HG02610 (cell line): ENCODE measurements at regions not wholly inside any gene's neighbourhood (a gene's known extent, or its start where the extent isn't known, plus 50 kb on each side); places are given as distances from the start of the nearest gene placed in this dataset.
"Not testable (repeated sequence)": the region's sequence is repeated elsewhere in the genome, so short reads cannot be mapped to it uniquely, and the experiment has no call there.

Source experiments
- ATAC-seq: cut with Tn5 transposase; IDR thresholded peaks from one replicate; pipeline ENCODE4 v1.9.1; 2021; ENCODE audit warnings: mild to moderate bottlenecking, moderate library complexity; ENCODE audit not compliant: unreplicated experiment

DNA sequence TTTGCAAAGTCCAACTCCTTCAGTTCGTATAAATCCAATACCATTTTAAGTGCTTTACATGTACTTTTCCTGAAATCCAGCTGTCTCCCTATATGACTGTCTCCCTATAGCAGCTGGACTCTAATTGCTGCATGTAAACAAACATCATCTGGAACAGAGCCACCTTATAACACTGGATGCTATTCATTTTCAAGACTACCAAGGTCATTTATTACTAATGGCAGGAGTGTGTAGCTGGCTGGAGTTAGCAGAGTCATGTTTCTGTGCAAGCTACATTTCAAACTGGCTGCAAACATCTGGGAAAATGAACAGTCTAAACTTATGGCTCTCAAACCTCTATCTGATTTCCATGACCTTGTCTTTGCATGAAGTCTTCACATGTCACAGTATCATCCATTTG is 575.2 kb downstream of the PIK3C3 start:
- no peak for ATAC-seq

DNA sequence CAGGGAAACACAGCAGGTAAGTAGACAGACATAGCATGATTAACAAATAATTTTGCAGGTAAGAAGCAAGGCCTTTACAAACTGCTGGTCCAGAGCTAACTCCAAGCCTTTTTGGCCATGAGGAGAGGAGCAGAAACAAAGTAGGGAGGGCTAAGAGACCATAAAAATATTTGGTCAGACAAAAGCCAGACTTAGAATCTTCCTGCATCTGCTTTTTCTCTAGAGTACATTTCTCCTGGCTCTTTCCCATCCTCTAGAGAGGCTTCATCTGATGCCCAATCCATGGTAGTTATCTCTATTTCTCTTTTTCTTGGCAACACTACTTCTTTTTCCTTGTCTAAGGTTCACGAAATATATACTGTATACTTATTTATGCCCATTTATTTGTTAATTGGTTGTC is 577.1 kb downstream of the PIK3C3 start:
- no peak for ATAC-seq

DNA sequence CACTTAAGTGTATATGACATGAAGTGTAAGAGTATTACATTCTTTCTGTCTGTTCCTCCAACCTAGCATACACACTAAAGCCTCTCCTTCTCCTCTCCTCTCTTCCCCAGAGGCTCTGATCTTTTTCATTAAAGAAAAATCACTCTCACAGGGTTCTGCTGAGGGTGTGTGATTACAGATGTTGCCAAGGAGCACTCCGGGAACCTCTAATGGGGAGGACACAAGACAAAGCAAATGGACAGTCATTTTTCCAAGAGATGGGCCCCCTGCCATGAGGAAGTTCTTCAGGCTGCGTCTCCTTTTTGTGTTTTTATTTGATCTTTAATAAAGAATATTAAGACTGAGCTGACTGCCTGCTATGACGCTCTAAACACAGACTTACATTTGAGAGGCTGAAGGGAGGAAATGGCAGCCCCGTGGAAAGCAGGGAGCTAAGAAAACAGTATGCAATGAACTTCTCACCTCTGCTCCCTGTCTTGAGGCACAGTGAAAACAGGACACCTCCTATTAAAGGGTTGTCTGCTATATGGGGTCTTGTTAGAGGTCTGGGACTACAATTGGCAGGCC is 578.1 kb downstream of the PIK3C3 start:
- ATAC-seq = no peak

DNA sequence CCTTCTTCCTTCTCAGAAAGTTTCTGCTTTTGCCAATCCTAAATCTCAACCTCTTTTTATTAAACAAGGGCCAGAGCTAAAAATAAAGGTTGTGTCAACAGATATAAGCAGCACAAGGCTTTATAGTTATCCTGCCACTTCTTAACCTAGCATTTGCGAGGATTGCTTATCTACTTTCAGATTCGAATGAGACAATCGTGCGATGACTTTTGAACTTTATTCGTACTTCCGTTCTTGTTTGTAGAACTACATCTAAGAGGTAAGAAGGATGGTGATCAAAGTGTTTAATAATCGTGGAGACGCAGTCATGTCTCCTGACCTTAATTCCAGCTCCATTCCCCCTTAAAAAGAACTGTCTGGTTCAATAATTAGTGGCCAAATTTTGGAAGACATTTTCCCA is 578.6 kb downstream of the PIK3C3 start:
- ATAC-seq = no peak

DNA sequence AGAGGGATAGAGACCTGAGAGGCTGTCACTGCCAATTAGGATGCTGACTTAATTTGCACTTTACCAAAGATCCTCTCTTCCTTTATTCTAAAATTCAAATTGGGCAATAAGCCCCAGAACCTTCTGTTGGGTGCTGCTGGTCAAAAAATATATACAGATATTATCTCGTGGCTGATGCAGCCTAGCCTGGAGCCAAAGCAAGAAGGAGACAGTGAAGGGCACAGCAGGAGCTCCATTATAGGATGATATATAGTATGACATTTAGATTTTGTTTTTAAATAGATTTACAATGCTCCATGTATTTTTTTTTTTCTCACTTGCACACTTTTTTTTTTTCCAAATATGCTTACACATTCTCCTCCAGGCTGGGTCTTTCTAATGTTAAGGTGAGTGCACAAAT is 579.3 kb downstream of the PIK3C3 start:
- ATAC-seq = no peak

DNA sequence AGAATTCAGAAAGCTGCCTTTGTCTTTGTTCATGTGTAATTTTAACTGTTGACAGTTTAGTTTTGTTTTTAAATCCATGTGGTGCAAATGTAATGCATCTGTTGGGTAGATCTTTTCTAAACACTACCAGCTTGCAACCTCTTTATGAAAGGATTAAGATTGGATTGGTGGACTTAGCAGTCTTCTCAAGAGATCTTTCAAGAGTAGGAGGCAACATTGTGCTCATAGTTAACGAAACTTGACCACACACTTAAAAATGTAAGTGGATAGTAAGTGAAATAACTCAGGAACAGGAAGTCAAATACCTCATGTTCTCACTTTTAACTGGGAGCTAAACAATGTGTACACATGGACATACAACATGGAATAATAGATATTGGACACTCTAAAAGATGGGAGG is 579.0 kb downstream of the RIT2 start:
- no peak for ATAC-seq

DNA sequence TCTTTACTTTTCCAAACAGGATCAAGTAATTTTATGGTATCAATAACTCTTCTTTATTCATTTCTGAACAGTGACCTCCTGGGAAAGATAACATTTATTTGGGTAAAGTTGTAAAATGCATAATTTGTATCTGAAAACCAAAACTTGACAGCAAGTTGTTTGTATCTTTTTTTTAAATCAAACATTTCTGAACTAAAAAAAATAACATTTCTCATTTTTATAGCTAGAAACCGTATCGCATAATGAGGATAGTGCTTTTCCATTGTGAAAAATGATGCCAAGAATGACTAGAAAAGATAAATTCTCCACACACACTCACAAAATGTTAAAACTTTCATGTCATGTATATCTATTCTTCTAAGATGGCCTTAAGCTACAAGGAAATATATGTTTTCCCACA is 578.2 kb downstream of the RIT2 start:
- no peak for ATAC-seq

DNA sequence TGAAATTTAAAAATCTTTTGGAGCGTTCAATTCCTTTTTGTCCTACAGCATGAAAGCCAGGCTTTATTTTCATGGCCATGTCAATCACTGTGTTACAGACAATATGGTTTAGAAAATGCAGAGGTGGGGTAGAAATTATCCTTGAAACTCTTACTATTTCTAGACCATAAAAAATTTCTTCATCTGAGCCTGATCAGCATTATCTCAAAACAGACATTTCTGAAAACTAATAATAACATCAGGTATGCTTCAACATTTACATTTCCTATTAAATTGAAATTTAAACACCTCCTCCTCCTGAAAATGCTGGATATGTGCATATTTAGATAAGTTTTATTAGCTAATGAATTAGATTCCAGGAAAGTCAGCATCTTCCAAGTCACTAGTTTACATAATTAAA is 570.6 kb downstream of the RIT2 start:
- no peak for ATAC-seq

DNA sequence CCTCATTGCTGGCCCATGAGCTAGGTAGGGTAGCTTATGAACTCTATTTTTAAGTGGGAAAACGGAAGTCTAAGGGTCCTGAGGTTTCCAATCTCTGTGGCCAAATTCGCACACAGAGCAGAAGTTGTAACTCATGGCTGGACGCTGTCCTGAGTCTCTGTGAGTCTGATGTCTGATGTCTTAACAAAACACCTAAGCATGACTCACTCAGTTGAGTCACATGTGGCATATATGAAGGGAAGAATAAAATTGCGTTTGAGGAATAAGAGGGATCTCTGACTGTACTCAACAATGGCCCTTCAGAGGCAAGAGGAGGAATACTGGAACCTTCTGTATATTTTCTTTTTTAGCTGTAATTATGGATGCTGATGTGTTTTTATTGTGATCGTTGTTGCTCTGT is 569.7 kb downstream of the RIT2 start:
- no peak for ATAC-seq

DNA sequence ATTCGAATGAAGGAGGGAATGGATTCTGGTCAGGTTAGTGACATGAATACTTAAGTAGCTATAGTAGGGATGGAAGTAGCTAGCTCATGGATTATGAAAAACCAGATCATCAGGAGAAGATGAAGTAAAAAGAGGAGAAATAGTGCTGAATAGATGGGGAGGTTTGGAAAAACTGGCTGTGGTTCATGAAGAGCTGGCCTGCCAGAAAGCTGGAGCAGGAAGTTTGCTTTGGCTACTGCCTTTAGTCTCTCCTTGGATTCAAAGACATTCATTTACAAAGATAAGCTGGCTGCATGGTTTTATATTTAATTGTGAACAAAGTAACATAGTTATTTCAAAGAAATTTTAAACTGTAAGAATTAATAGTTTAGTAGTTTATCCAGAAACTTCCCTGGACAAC is 567.0 kb downstream of the RIT2 start:
- no peak for ATAC-seq

DNA sequence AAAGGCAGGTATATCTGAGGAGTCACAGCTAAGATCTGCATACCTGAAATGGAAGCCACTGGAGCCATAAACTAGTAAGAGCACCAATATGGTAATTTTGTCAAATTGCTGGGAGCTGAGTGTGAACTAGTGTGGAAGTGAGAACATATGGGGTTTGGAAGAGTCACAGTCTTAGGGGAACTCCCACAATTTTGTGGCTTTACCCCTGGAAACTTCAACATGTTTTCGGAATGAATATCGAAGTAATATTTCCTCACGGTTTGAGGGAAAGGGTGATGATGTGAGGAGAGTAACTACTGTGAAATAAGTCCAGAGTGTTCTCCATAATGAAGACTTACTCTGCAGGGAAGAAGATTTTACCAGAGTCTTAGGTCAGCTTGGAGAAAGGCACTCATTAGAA is 565.9 kb downstream of the RIT2 start:
- no peak for ATAC-seq

DNA sequence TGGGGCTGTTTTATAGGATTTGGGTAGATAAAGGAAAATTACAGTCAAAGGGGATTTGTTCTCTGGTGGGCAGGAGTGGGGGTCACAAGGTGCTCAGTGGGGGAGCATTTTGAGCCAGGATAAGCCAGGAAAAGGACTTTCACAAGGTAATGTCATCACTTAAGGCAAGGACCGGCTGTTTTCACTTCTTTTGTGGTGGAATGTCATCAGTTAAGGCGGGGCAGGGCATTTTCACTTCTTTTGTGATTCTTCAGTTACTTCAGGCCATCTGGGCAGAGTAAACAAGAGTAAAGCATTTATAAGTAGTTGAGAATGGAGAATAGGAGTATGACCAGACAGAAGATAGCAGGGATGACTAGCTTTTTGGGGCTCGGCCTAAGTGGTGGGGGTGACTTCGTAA is 562.9 kb downstream of the RIT2 start:
- ATAC-seq = not testable (repeated sequence)

DNA sequence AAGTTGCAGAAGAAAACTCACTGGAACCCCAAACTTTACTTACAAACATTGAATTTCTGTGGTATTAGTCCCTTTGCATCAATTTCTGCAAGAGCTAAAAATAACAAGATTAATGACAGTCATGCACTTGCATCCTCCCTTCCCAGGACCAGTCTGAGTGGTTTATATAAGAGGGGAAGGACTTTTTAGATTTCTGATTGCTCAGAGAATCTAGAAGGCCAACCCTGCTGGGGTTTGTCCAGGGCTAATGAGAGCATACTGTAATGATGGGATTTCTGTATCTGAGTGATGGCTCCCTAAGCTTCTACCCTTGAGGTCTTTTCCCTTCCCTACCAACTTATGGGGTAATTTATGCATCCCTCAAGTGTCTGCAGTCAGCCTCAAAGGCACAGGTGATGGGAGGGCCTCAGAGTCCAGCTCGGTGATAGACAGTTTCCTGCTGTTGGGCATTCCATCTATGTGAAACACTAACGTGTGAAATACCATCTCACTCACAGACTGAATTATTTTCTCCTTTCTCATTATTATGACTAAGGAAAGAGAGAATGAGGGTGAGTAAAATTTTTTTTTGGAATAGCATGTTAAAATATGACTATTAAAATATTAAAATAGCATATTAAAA is 556.3 kb downstream of the RIT2 start:
- no peak for ATAC-seq

DNA sequence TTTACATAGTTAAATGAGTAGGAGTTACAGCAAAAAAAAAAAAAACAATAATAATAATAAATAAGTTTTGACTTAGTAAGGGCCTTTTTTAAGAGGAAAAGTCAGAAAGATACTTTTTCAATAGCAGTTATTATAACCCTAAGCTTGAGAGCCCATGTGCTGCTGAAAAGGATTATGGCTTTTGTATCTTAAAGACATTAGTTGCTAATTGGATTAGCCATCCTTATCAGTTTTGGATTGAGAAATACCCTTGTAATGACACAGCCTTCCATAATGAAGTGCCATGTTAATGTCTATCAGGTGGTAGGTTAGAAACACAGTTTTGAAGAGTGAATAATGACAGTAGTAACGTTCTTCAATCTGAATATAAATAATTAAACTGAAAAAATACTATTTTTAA is 554.0 kb downstream of the RIT2 start:
- no peak for ATAC-seq

DNA sequence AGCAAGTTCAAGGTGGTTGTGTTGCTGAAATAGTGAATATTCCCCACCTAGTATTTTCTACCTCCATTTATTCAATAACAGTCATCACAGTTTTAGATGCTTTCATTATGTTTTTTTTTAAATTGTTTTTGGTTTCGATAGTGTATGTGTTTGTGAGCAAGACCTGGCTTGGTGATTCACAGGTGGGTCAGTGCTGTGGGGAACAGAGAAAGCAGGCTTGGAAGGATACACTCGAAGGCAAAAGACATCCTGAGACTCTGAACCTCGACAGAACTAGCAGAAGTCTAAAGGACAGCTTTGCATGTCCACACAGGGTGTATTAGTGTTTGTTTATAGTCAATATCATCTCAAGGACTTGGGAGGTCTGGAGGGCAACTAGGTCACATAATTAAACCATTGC is 551.5 kb downstream of the RIT2 start:
- no peak for ATAC-seq

DNA sequence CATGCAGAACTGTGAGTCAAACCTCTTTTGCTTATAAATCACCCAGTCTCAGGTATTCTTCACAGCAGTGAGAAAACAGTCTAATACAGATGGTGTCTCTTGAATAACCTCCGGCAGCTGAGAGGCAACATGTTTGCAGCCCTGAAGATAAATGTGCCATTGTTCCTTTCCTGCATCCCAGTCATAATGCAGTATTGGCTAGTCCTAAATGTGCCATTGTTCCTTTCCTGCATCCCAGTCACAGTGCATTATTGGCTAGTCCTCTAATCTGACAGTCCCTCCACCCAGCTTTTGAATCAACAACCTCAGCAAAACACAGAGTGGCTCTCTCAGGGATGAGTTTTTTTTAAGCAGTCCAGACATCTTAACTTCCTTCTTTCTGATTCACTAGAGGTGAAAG is 550.7 kb downstream of the RIT2 start:
- ATAC-seq = no peak

DNA sequence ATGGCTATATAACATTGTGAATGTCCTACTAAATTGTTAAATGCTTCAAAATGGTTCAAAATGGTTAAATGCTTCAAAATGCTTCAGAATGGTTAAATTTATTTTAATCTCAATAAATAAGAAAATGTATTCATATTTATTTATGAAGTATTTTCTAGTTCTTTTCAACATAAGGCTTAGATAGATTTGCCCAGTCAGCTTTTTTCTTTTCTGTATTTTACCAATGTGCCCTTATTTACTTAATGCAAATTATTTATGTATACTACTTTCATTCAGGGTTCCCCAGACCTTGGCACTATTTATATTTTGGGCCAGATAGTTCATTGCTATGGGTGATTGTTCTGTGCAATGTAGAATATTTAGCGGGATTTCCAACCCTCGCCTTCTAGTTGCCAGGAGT is 546.7 kb downstream of the RIT2 start:
- ATAC-seq = no peak

DNA sequence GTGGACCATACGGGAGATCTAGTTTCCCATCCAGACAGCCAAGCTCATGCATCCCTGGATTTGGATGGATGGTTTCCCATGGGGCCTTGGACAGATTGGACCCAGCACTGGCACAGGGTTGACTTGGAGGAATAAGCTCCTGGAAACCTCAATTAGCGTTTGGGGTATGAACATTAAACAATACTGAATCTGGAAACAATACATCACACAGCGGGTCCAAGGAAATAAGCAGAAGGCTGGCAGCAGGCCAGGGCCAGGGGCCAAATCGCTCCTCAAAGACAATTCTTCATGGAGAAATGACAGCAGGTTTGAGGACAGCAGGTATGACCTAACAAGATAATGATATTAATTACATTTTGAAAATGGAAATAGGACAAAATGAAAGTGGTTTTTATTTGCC is 540.6 kb downstream of the RIT2 start:
- no peak for ATAC-seq

DNA sequence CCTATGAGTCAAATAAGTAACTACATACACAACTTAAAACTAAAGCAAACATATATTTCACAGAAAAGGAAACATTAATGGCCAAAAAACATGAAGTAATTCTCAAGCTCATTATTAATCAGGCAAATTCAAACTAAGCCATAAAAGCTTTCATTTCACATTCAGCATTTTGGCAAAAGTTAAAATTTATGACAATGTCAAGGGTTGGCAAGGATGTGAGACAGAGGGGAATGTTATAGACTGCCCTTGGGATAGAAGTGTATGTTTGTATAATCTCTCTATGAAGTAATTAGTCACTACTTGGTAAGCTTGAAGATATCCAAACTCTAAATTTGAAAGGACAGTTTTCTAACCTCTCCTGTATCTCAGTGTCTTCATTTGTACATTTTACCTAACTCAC is 539.4 kb downstream of the RIT2 start:
- ATAC-seq = no peak

DNA sequence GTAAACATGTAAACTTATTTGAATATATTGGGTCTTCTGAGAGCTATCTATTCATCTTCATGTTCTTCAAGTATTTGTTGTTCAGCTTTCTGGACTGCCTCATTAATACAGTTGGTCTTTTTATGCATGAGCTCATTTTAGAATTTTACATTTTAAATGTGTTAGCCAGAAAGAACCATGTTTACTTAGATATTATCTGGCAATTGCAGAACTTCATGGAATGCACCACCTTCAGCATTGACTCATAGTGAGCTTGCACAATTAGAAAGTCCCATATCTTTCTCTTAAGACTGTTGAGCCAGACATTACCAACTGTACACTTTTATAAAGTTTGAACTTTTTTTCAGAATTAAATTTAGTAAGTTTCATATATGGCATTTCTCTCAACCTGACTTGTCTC is 536.7 kb downstream of the RIT2 start:
- no peak for ATAC-seq

DNA sequence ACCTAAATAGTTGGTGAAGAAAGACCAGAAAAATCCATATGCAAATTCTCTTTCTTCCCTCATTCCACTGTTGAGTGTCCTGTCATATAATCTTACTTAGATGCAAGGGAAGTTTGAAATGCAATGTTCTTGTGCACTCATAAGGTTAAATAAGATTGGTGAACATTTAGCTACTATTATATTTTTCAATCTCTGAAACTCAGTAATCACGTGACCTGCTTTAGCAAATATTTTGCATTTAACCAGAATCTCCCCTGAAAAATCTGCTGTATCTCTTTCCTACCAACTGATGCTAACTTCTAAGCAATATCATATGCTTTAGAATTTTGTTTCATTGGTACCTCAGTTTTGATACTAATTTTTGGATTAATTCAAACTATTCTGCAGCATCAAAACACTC is 533.2 kb downstream of the RIT2 start:
- ATAC-seq = no peak

DNA sequence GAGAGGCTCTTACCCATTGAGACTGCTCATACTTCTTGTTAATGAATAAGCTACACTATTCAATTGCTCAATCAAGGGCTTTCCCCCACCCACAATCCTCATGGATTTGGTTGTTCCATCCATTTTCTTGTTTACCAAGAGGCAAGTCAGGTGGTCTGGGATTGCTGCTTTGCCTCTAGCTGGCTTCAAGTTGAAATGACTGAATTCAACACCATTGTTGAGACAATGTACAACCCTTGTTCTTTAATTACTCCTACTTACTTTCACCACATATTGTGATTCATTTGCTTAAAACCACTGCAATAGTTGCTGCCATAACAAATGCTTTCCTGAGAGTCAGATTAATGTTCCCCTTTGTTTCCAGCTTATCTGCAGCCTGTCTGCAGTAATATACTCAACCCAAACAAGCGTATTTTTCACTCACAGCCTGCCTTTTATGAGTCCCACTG is 532.2 kb downstream of the RIT2 start:
- ATAC-seq = no peak

DNA sequence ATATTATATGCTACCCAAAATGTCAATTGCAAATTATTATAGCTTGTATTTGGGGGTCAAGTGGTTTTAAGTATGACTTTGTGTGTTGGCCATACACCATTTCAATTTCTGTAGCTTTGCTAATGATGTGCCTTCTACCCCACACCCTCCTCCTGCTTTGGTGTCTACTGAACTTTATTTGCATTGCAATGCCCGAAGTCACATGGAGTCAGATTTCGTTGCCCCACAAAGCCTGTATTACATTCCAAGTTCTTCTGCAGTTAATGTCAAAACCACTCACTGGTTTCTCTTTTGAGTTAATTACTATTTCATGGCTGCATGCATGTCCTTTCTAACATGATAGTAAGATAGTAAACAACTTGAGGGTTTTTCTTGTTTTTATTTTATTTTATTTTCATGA is 528.9 kb downstream of the RIT2 start:
- no peak for ATAC-seq
